ENCODE measurements at regions not wholly inside any gene's neighbourhood (a gene's known extent, or its start where the extent isn't known, plus 50 kb on each side); places are given as distances from the start of the nearest gene placed in this dataset.

DNA sequence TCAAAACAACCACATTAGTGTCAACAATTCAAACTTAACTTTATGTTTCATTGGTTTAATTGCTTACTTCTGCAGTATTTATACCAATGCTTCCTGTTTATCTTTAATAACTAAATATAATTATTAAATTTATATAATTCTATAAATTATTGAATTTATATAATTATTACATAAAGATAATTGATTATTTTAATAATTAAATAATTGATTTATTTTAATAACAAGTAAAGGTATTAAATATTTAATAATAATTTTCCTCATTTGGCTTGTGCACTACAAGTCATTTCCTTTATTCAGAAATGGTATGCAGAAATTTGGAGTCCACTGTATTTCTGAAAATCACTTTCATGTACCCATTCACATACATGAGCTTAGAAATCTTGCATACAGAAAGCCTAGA is 156.2 kb upstream of the NSMCE3 start:
- H3K27me3 ChIP-seq (ENCODE audit: insufficient read depth, low read length): no peaks in the 10 kb centered on the region
- H3K79me1 ChIP-seq (ENCODE audit: insufficient read depth, low read depth, low read length, poor library complexity, severe bottlenecking): no peaks in the 10 kb centered on the region
- H4K5ac ChIP-seq (ENCODE audit: insufficient read length, low read depth, low read length): no peak overlapping the region
- no peak overlapping the region for H4K8ac ChIP-seq (replicated peaks; ENCODE audit: insufficient read length, low read depth, low read length)
- H3K9ac ChIP-seq (ENCODE audit: extremely low read depth, insufficient read length, low read length): no peak overlapping the region
- DNase-seq: no peak
- H2AFZ ChIP-seq (ENCODE audit: low read length): no peak overlapping the region
- H2BK5ac ChIP-seq (ENCODE audit: insufficient read length, low read length): no peak overlapping the region
- H2BK15ac ChIP-seq (ENCODE audit: low read depth, low read length): no peak overlapping the region
- H3K4ac ChIP-seq (ENCODE audit: low read depth, low read length): no peak overlapping the region
- no peak overlapping the region for H2BK20ac ChIP-seq (ENCODE audit: low read depth, low read length, poor library complexity, severe bottlenecking)
- no peak overlapping the region for H3K23ac ChIP-seq (ENCODE audit: insufficient read length, low read depth, low read length)
- no peaks in the 10 kb centered on the region for H3K9me3 ChIP-seq (ENCODE audit: control insufficient read depth, low read depth, low read length)
- Mint-ChIP-seq H3K4me1 (peaks cover 0 to 6% of the 10 kb centered on the region in 2 experiments; a peak in 2 of 4 replicates), H3K27me3 (ENCODE audit: low read depth) (no peaks in the 10 kb centered on the region), H3K27ac (no peak overlapping the region), H3K4me3 (no peak overlapping the region), H3K36me3 (ENCODE audit: insufficient read depth in 1 of 3, low read depth in 3 of 3) (peaks cover 2 to 6% (median 4%) of the 10 kb centered on the region in 3 experiments; a peak in 6 of 7 replicates), H3K9me3 (peaks cover 7 to 9% of the 10 kb centered on the region in 2 experiments; a peak in 2 of 5 replicates)
- no peak overlapping the region for H3K27ac ChIP-seq (ENCODE audit: insufficient read length, low read depth, low read length)
- no peak overlapping the region for H3K4me2 ChIP-seq (ENCODE audit: insufficient read depth, insufficient read length, low read length)
- no peak overlapping the region for H3K56ac ChIP-seq (ENCODE audit: insufficient read length, low read depth, low read length)
- H3K18ac ChIP-seq (ENCODE audit: insufficient read length, low read depth, low read length): no peak overlapping the region
- no peak overlapping the region for H2AK5ac ChIP-seq (ENCODE audit: insufficient read length, low read length)
- H3K4me1 ChIP-seq (ENCODE audit: insufficient read depth, low read length): no peaks in the 10 kb centered on the region
- TF ChIP-seq, protein P1, sequence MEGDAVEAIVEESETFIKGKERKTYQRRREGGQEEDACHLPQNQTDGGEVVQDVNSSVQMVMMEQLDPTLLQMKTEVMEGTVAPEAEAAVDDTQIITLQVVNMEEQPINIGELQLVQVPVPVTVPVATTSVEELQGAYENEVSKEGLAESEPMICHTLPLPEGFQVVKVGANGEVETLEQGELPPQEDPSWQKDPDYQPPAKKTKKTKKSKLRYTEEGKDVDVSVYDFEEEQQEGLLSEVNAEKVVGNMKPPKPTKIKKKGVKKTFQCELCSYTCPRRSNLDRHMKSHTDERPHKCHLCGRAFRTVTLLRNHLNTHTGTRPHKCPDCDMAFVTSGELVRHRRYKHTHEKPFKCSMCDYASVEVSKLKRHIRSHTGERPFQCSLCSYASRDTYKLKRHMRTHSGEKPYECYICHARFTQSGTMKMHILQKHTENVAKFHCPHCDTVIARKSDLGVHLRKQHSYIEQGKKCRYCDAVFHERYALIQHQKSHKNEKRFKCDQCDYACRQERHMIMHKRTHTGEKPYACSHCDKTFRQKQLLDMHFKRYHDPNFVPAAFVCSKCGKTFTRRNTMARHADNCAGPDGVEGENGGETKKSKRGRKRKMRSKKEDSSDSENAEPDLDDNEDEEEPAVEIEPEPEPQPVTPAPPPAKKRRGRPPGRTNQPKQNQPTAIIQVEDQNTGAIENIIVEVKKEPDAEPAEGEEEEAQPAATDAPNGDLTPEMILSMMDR (conservative IDR thresholded peaks at IDR 0.05): no peak
- no peak overlapping the region for H4K91ac ChIP-seq (ENCODE audit: insufficient read length, low read depth, low read length)
- H3K23me2 ChIP-seq (ENCODE audit: insufficient read length, low read depth, low read length, poor library complexity, severe bottlenecking): no peaks in the 10 kb centered on the region
- no peaks in the 10 kb centered on the region for H4K20me1 ChIP-seq (ENCODE audit: control insufficient read depth, insufficient read depth, insufficient read length)
- no peak overlapping the region for H2BK120ac ChIP-seq (ENCODE audit: low read depth, low read length, poor library complexity, severe bottlenecking)
- no peak overlapping the region for H2BK12ac ChIP-seq (ENCODE audit: insufficient read length, low read depth, low read length)
- H3K79me2 ChIP-seq (ENCODE audit: insufficient read depth, low read length): no peaks in the 10 kb centered on the region
- no peak overlapping the region for H3T11ph ChIP-seq (ENCODE audit: low read length)
- no peak overlapping the region for H3K14ac ChIP-seq (ENCODE audit: insufficient read depth, low read length)

Data from H9 (cell line).